SK-N-SH (cell line): ENCODE measurements at regions not wholly inside any gene's neighbourhood (a gene's known extent, or its start where the extent isn't known, plus 50 kb on each side); places are given as distances from the start of the nearest gene placed in this dataset.

Experiments
- CTCF ChIA-PET: fragments of 300-600, 350-600 bp; formaldehyde crosslinking; extraction: SDS; loops from one replicate; lab custom pipeline; 2021; lab: Yijun Ruan, JAX
- POLR2A ChIA-PET: fragments of 350-600 bp; sonication (Branson Sonifier 250); formaldehyde crosslinking; extraction: SDS; loops from one replicate; lab custom pipeline; 2020; ENCODE audit warnings: antibody characterized with exemption, inconsistent platforms; lab: Yijun Ruan, JAX
- DNase-seq: peaks from one replicate; pipeline ENCODE4 v3.0.0; 2012
- H2AFZ ChIP-seq: fragments of 200-600 bp; sonication (generic); 2 replicates; pipeline ENCODE4 v1.8.1; 2016; ENCODE audit warnings: antibody characterized with exemption, mild to moderate bottlenecking, low read depth
- H3F3A ChIP-seq: fragments of 200-600 bp; sonication (generic); replicated peaks from 2 replicates; pipeline ENCODE3; 2016; ENCODE audit warnings: antibody characterized with exemption, mild to moderate bottlenecking; ENCODE audit not compliant: insufficient read depth
- H3K27ac ChIP-seq, 2 experiments: fragments of 200-500 bp in 1 of 2; fragments of 200-600 bp in 1 of 2; sonication (Bioruptor generic) in 1 of 2; sonication (generic), shearing (Covaris generic) in 1 of 2; 2 replicates each; pipeline versions ENCODE4 v1.5.1 to v1.6.1; 2014 to 2016; ENCODE audit warnings: low read depth in 2 of 2, inconsistent platforms in 1 of 2, low read length in 1 of 2, mild to moderate bottlenecking in 1 of 2, mixed read lengths in 1 of 2
- H3K27me3 ChIP-seq: fragments of 200-600 bp; sonication (generic), shearing (Covaris generic); 2 replicates; pipeline ENCODE4 v1.6.1; 2016; ENCODE audit warnings: mixed run types; ENCODE audit not compliant: insufficient read depth
- H3K36me3 ChIP-seq, 2 experiments: fragments of 200-500 bp in 1 of 2; fragments of 200-600 bp in 1 of 2; sonication (Bioruptor generic) in 1 of 2; sonication (generic) in 1 of 2; replicated peaks in 1 of 2; 2 replicates each; pipeline versions ENCODE3 to v1.5.1; 2014 to 2016; ENCODE audit warnings: low read length in 1 of 2, mild to moderate bottlenecking in 1 of 2; ENCODE audit not compliant: insufficient read depth in 2 of 2, control insufficient read depth in 1 of 2
- H3K4me1 ChIP-seq, 2 experiments: fragments of 200-500 bp in 1 of 2; fragments of 200-600 bp in 1 of 2; sonication (Bioruptor generic) in 1 of 2; sonication (generic), shearing (Covaris generic) in 1 of 2; 2 replicates each; pipeline versions ENCODE4 v1.5.1 to v1.6.1; 2014 to 2016; ENCODE audit warnings: low read depth in 1 of 2, low read length in 1 of 2, mixed run types in 1 of 2; ENCODE audit not compliant: insufficient read depth in 2 of 2, control insufficient read depth in 1 of 2
- H3K4me2 ChIP-seq: fragments of 200-600 bp; sonication (generic), shearing (Covaris generic); 2 replicates; pipeline ENCODE4 v1.6.1; 2017; ENCODE audit warnings: mixed run types
- H3K4me3 ChIP-seq, 2 experiments: fragments of 200-500 bp in 1 of 2; fragments of 200-600 bp in 1 of 2; sonication (Bioruptor generic) in 1 of 2; sonication (generic), shearing (Covaris generic) in 1 of 2; 2 replicates each; pipeline versions ENCODE4 v1.5.1 to v1.8.1; 2014 to 2016; ENCODE audit warnings: low read depth in 2 of 2, inconsistent platforms in 1 of 2, low read length in 1 of 2, mild to moderate bottlenecking in 1 of 2, mixed read lengths in 1 of 2, moderate library complexity in 1 of 2
- H3K79me2 ChIP-seq: fragments of 200-600 bp; sonication (generic); 2 replicates; pipeline ENCODE4 v1.8.1; 2017; ENCODE audit warnings: mild to moderate bottlenecking; ENCODE audit not compliant: insufficient read depth
- H3K9ac ChIP-seq: fragments of 200-600 bp; sonication (generic); 2 replicates; pipeline ENCODE4 v1.6.1; 2017; ENCODE audit warnings: mixed run types
- H3K9me2 ChIP-seq: fragments of 200-600 bp; sonication (generic); 2 replicates; pipeline ENCODE4 v1.6.1; 2017; ENCODE audit warnings: mixed run types
- H3K9me3 ChIP-seq: fragments of 200-600 bp; sonication (generic); 2 replicates; pipeline ENCODE4 v1.6.1; 2017; ENCODE audit warnings: mixed run types, mild to moderate bottlenecking, moderate library complexity
- H4K20me1 ChIP-seq: fragments of 200-600 bp; sonication (generic); 2 replicates; pipeline ENCODE4 v1.6.1; 2017; ENCODE audit warnings: mild to moderate bottlenecking, mixed run types; ENCODE audit not compliant: insufficient read depth
- ELF1 ChIP-seq: IDR thresholded peaks from 2 replicates; pipeline ENCODE4 v1.4.0; 2012
- FOXJ3 ChIP-seq: sonication (generic); formaldehyde crosslinking; IDR thresholded peaks from 2 replicates; pipeline ENCODE4 v1.5.1; 2020; ENCODE audit warnings: mild to moderate bottlenecking, missing genetic modification reagents
- GABPA ChIP-seq: IDR thresholded peaks from 2 replicates; pipeline ENCODE4 v1.4.0; 2012; ENCODE audit warnings: low read depth, mild to moderate bottlenecking
- JUND ChIP-seq: IDR thresholded peaks from 2 replicates; pipeline ENCODE4 v1.4.0; 2012
- MAX ChIP-seq: IDR thresholded peaks from 2 replicates; pipeline ENCODE4 v1.4.0; 2012; ENCODE audit warnings: low read depth
- MEF2A ChIP-seq: IDR thresholded peaks from 2 replicates; pipeline ENCODE4 v1.4.0; 2012; ENCODE audit warnings: low read depth, borderline replicate concordance
- NFIC ChIP-seq: IDR thresholded peaks from 2 replicates; pipeline ENCODE4 v1.4.0; 2012; ENCODE audit warnings: borderline replicate concordance
- NRF1 ChIP-seq: IDR thresholded peaks from 2 replicates; pipeline ENCODE4 v1.6.1; 2012; ENCODE audit warnings: low read depth, mild to moderate bottlenecking, low read length
- RAD21 ChIP-seq: IDR thresholded peaks from 2 replicates; pipeline ENCODE4 v1.6.1; 2012; ENCODE audit warnings: mild to moderate bottlenecking, low read length
- RCOR1 ChIP-seq: fragments of 150-350 bp; IDR thresholded peaks from 2 replicates; pipeline ENCODE4 v1.6.1; 2017; ENCODE audit warnings: antibody characterized with exemption, low read length
- RFX5 ChIP-seq: IDR thresholded peaks from 2 replicates; pipeline ENCODE4 v1.6.1; 2012; ENCODE audit warnings: mild to moderate bottlenecking, improper control_type of control experiment, low read length
- SIN3A ChIP-seq: IDR thresholded peaks from 2 replicates; pipeline ENCODE4 v1.6.1; 2012; ENCODE audit warnings: low read depth, mild to moderate bottlenecking, low read length, moderate library complexity, borderline replicate concordance
- SMC3 ChIP-seq: IDR thresholded peaks from 2 replicates; pipeline ENCODE4 v1.6.1; 2012; ENCODE audit warnings: low read depth, low read length, improper control_type of control experiment
- TAF1 ChIP-seq: IDR thresholded peaks from 2 replicates; pipeline ENCODE4 v1.6.1; 2012; ENCODE audit warnings: low read depth, mild to moderate bottlenecking, low read length, moderate library complexity, borderline replicate concordance
- TCF12 ChIP-seq: IDR thresholded peaks from 2 replicates; pipeline ENCODE4 v1.4.0; 2012
- TEAD4 ChIP-seq: IDR thresholded peaks from 2 replicates; pipeline ENCODE4 v1.4.0; 2012; ENCODE audit warnings: mild to moderate bottlenecking, borderline replicate concordance; ENCODE audit not compliant: insufficient read depth
- USF1 ChIP-seq: IDR thresholded peaks from 2 replicates; pipeline ENCODE4 v1.4.0; 2012; ENCODE audit warnings: low read depth, borderline replicate concordance
- USF2 ChIP-seq: fragments of 150-350 bp; IDR thresholded peaks from 2 replicates; pipeline ENCODE4 v1.6.1; 2017; ENCODE audit warnings: antibody characterized with exemption, low read length, low read depth, borderline replicate concordance
- YY1 ChIP-seq: IDR thresholded peaks from 2 replicates; pipeline ENCODE4 v1.4.0; 2012; ENCODE audit warnings: low read depth, mild to moderate bottlenecking
- ZBTB33 ChIP-seq: IDR thresholded peaks from 2 replicates; pipeline ENCODE4 v1.4.0; 2012; ENCODE audit warnings: low read depth, borderline replicate concordance
- WGBS: methylation state at CpG from one replicate; pipeline ENCODE4 v1.1.6; 2017; ENCODE audit warnings: low lambda C conversion rate; 5-methylcytosine and 5-hydroxymethylcytosine counted together

- 8% methylated on average over 2 of the region's 2 CpGs for WGBS
- Histone ChIP-seq H3F3A (no peaks in the 10 kb centered on the region), H2AFZ (no peak overlapping the region), H3K4me2 (no peak overlapping the region), H3K36me3 (peaks cover 0 to 5% of the 10 kb centered on the region in 2 experiments), H3K9ac (no peak overlapping the region), H4K20me1 (no peaks in the 10 kb centered on the region), H3K4me3 (no peak overlapping the region), H3K27ac (no peak overlapping the region), H3K27me3 (peaks cover 65% of the 10 kb centered on the region; the same call in 1 of the 2 replicates), H3K9me3 (no peaks in the 10 kb centered on the region), H3K4me1 (no peaks in the 10 kb centered on the region), H3K9me2 (0 out of 2 replicates have a peak, but pooled peaks cover under 1% of the 10 kb centered on the region), H3K79me2 (no peaks in the 10 kb centered on the region)
- TF ChIP-seq RFX5: no peak
- TF ChIP-seq YY1: no peak
- TF ChIP-seq RAD21: no peak
- TF ChIP-seq NRF1: no peak
- no peak for TF ChIP-seq RCOR1
- no peak for TF ChIP-seq USF2
- no peak for TF ChIP-seq GABPA
- no peak for TF ChIP-seq JUND
- TF ChIP-seq USF1: no peak
- no peak for TF ChIP-seq FOXJ3 (CRISPR knock-in tag)
- TF ChIP-seq TCF12: no peak
- no peak for TF ChIP-seq ELF1
- no peak for TF ChIP-seq ZBTB33
- no peak for TF ChIP-seq TEAD4
- TF ChIP-seq SIN3A: no peak
- no peak for TF ChIP-seq MEF2A
- no peak for TF ChIP-seq MAX
- DNase-seq: no peak
- CTCF ChIA-PET: no interaction called here
- POLR2A ChIA-PET: no interaction called here
These were observed 198.2 kb upstream of the OSR1 start for GRCh38 chr2:19556648-19557047.

- Histone ChIP-seq H2AFZ (no peak overlapping the region), H3K9me3 (no peaks in the 10 kb centered on the region), H3K4me1 (no peaks in the 10 kb centered on the region), H3K9me2 (no peaks in the 10 kb centered on the region), H3F3A (no peaks in the 10 kb centered on the region), H3K27me3 (peaks cover 70% of the 10 kb centered on the region; the same call in 1 of the 2 replicates), H3K79me2 (no peaks in the 10 kb centered on the region), H3K4me2 (no peak overlapping the region), H3K4me3 (no peak overlapping the region), H3K9ac (no peak overlapping the region), H3K27ac (no peak overlapping the region), H4K20me1 (no peaks in the 10 kb centered on the region), H3K36me3 (no peaks in the 10 kb centered on the region)
- DNase-seq: no peak
- ChIA-PET CTCF (interaction anchor here (0.6 kb wide), 1 partner anchor 57 kb away, joined by 3 read pairs; no protein-coding TSS in a partner anchor), POLR2A (no interaction called here)
- 15% methylated on average over 1 of the region's 1 CpG for WGBS
- TF ChIP-seq TAF1 (no peak), NFIC (no peak), YY1 (no peak), USF2 (no peak), SIN3A (no peak), RCOR1 (no peak), SMC3 (no peak), ZBTB33 (no peak), RFX5 (no peak)
These were observed 196.1 kb upstream of the OSR1 start for GRCh38 chr2:19554520-19554919.
